ENCODE measurements at regions not wholly inside any gene's neighbourhood (a gene's known extent, or its start where the extent isn't known, plus 50 kb on each side); places are given as distances from the start of the nearest gene placed in this dataset.

- TF ChIP-seq CTCF (IDR thresholded peaks at IDR 0.05; ENCODE audit: low read depth, low read length) = no peak
- TF ChIP-seq POLR2A (IDR thresholded peaks at IDR 0.05; ENCODE audit: extremely low read depth, insufficient read length) = no peak
- TF ChIP-seq MAX (IDR thresholded peaks at IDR 0.05; ENCODE audit: low read depth, low read length) = no peak
These were observed 1378.8 kb upstream of the CDH8 start for GRCh38 chr16:63415014-63415413.
